PC-9 (cell line): ENCODE measurements at regions not wholly inside any gene's neighbourhood (a gene's known extent, or its start where the extent isn't known, plus 50 kb on each side); places are given as distances from the start of the nearest gene placed in this dataset.

Source experiments
- BruUV-seq: library from RNA; stranded (reverse); fragments of 400-500 nt; replicated peaks from 2 replicates; lab custom pipeline; 2021; lab: Mats Ljungman, UMichigan
- CTCF ChIA-PET: fragments of 300-600 bp; sonication (Branson Sonifier 250); formaldehyde crosslinking; loops from one replicate; lab custom pipeline; 2022; ENCODE audit warnings: antibody characterized with exemption; lab: Charles Lee
- POLR2A ChIA-PET: fragments of 300-600 bp; sonication (Branson Sonifier 250); formaldehyde crosslinking; loops from one replicate; lab custom pipeline; 2022; ENCODE audit warnings: antibody characterized with exemption; ENCODE audit not compliant: unreplicated experiment; lab: Charles Lee
- DNase-seq, 2 experiments: peaks; one replicate each; pipeline versions ENCODE4 v3.0.0 to v3.0.0-alpha.2; 2015 to 2022; ENCODE audit warnings: mixed read lengths in 1 of 2
- H2AFZ ChIP-seq: fragments of 200-600 bp; sonication (generic); 2 replicates; pipeline ENCODE4 v1.8.1; 2017; ENCODE audit warnings: antibody characterized with exemption
- H3F3A ChIP-seq: fragments of 200-600 bp; sonication (generic); 2 replicates; pipeline ENCODE4 v1.8.1; 2017; ENCODE audit warnings: antibody characterized with exemption, mild to moderate bottlenecking, low read depth; ENCODE audit not compliant: insufficient read depth
- H3K27ac ChIP-seq: fragments of 200-600 bp; sonication (generic); 2 replicates; pipeline ENCODE4 v1.6.1; 2016; ENCODE audit warnings: mixed run types
- H3K27me3 ChIP-seq: fragments of 200-600 bp; sonication (generic); 2 replicates; pipeline ENCODE4 v1.6.1; 2016; ENCODE audit warnings: low read depth, mixed run types; ENCODE audit not compliant: insufficient read depth
- H3K36me3 ChIP-seq: fragments of 200-600 bp; sonication (generic); 2 replicates; pipeline ENCODE4 v1.6.1; 2016; ENCODE audit warnings: low read depth, mixed run types
- H3K4me1 ChIP-seq: fragments of 200-600 bp; sonication (generic); replicated peaks from 2 replicates; pipeline ENCODE4 v1.6.1; 2016; ENCODE audit warnings: mixed run types; ENCODE audit not compliant: insufficient read depth
- H3K4me2 ChIP-seq: fragments of 200-600 bp; sonication (generic); 2 replicates; pipeline ENCODE4 v1.6.1; 2017; ENCODE audit warnings: mixed run types
- H3K4me3 ChIP-seq: fragments of 200-600 bp; sonication (generic); 2 replicates; pipeline ENCODE4 v1.6.1; 2016; ENCODE audit warnings: mixed run types
- H3K79me2 ChIP-seq: fragments of 200-600 bp; sonication (generic); 2 replicates; pipeline ENCODE4 v1.6.1; 2017; ENCODE audit warnings: low read depth, mixed run types
- H3K9me2 ChIP-seq: fragments of 200-600 bp; sonication (generic); 2 replicates; pipeline ENCODE4 v1.8.1; 2017; ENCODE audit warnings: mild to moderate bottlenecking; ENCODE audit not compliant: insufficient read depth
- H3K9me3 ChIP-seq: fragments of 200-600 bp; sonication (generic); 2 replicates; pipeline ENCODE4 v1.8.1; 2016; ENCODE audit warnings: low read depth; ENCODE audit not compliant: insufficient read depth
- H4K20me1 ChIP-seq: fragments of 200-600 bp; sonication (generic); 2 replicates; pipeline ENCODE4 v1.8.1; 2017; ENCODE audit not compliant: insufficient read depth
- EZH2 ChIP-seq: fragments of 200-600 bp; sonication (generic); IDR thresholded peaks from 2 replicates; pipeline ENCODE4 v1.8.0; 2017; ENCODE audit warnings: antibody characterized with exemption, low read depth
- intact Hi-C: fragments of 100-400 bp; cut with micrococcal nuclease; formaldehyde crosslinking; loops from one replicate; pipeline ENCODE4 v1.10.0; 2022; ENCODE audit not compliant: unreplicated experiment
- TF ChIP-seq, protein P1 (sequence below): fragments of 200-600 bp; sonication (generic); conservative IDR thresholded peaks from 2 replicates; pipeline ENCODE4 v1.6.1; 2017; ENCODE audit warnings: mixed run types, antibody characterized with exemption, mild to moderate bottlenecking, moderate library complexity

- no peaks in the 10 kb centered on the region for H3K27me3 ChIP-seq
- no peak overlapping the region for H3K4me2 ChIP-seq
- no peaks in the 10 kb centered on the region for H3K79me2 ChIP-seq
- no peaks in the 10 kb centered on the region for H3F3A ChIP-seq
- no peaks in the 10 kb centered on the region for H3K9me3 ChIP-seq
- H3K4me3 ChIP-seq: no peak overlapping the region
- no TSS peak for BruUV-seq
- no peak overlapping the region for H2AFZ ChIP-seq
- intact Hi-C loops: no loop called here
- H3K9me2 ChIP-seq: no peaks in the 10 kb centered on the region
- no peaks in the 10 kb centered on the region for H3K4me1 ChIP-seq
- ChIA-PET CTCF (no interaction called here), POLR2A (no interaction called here)
- H4K20me1 ChIP-seq: no peaks in the 10 kb centered on the region
- H3K36me3 ChIP-seq: no peaks in the 10 kb centered on the region
- H3K27ac ChIP-seq: no peak overlapping the region
- TF ChIP-seq EZH2: no peak
- TF ChIP-seq, protein P1, sequence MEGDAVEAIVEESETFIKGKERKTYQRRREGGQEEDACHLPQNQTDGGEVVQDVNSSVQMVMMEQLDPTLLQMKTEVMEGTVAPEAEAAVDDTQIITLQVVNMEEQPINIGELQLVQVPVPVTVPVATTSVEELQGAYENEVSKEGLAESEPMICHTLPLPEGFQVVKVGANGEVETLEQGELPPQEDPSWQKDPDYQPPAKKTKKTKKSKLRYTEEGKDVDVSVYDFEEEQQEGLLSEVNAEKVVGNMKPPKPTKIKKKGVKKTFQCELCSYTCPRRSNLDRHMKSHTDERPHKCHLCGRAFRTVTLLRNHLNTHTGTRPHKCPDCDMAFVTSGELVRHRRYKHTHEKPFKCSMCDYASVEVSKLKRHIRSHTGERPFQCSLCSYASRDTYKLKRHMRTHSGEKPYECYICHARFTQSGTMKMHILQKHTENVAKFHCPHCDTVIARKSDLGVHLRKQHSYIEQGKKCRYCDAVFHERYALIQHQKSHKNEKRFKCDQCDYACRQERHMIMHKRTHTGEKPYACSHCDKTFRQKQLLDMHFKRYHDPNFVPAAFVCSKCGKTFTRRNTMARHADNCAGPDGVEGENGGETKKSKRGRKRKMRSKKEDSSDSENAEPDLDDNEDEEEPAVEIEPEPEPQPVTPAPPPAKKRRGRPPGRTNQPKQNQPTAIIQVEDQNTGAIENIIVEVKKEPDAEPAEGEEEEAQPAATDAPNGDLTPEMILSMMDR: no peak
- no peak for DNase-seq
These were observed 378.8 kb upstream of the TUSC1 start for GRCh38 chr9:26057050-26057449.

GRCh38 chr9:26054600-26055520, 376.6 kb upstream of the TUSC1 start:
- BruUV-seq: no TSS peak
- no peak overlapping the region for H3K4me2 ChIP-seq
- H3K27me3 ChIP-seq: no peaks in the 10 kb centered on the region
- ChIA-PET CTCF (no interaction called here), POLR2A (no interaction called here)
- H3K27ac ChIP-seq: no peak overlapping the region
- H3K9me3 ChIP-seq: no peaks in the 10 kb centered on the region
- intact Hi-C loops: no loop called here
- H3K79me2 ChIP-seq: no peaks in the 10 kb centered on the region
- no peak for DNase-seq
- no peaks in the 10 kb centered on the region for H3K4me1 ChIP-seq
- no peaks in the 10 kb centered on the region for H4K20me1 ChIP-seq
- no peaks in the 10 kb centered on the region for H3K36me3 ChIP-seq
- TF ChIP-seq EZH2: no peak
- TF ChIP-seq, protein P1: no peak
- no peak overlapping the region for H2AFZ ChIP-seq
- no peak overlapping the region for H3K4me3 ChIP-seq
- H3K9me2 ChIP-seq: no peaks in the 10 kb centered on the region
- H3F3A ChIP-seq: no peaks in the 10 kb centered on the region

DNA sequence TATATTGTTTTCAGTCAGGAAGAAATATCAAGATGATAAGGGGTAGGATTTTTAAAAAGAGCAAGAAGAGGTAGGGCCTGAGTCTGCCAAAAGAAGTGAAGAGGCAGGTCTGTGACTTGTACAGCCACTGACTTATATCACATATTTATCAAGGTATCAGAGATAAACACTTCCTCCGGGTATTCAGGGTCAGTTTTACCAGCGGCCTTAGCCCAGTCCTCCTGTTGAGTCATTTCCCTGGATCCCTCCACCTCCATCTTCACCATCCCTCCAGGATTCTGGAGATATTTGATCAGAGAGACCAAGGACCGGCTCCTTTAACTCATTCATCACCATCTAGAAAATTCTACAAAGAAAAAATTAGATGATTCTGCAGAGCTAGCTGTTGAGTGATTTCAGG, 375.7 kb upstream of the TUSC1 start:
- H3K4me2 ChIP-seq: no peak overlapping the region
- ChIA-PET POLR2A (no interaction called here), CTCF (no interaction called here)
- H3K4me3 ChIP-seq: no peak overlapping the region
- H3K79me2 ChIP-seq: no peaks in the 10 kb centered on the region
- H3K4me1 ChIP-seq: no peaks in the 10 kb centered on the region
- H3K27me3 ChIP-seq: no peaks in the 10 kb centered on the region
- intact Hi-C loops: no loop called here
- H3K9me3 ChIP-seq: no peaks in the 10 kb centered on the region
- no peaks in the 10 kb centered on the region for H3K9me2 ChIP-seq
- H2AFZ ChIP-seq: no peak overlapping the region
- H3K27ac ChIP-seq: no peak overlapping the region
- H3F3A ChIP-seq: no peaks in the 10 kb centered on the region
- H3K36me3 ChIP-seq: no peaks in the 10 kb centered on the region
- no TSS peak for BruUV-seq
- TF ChIP-seq, protein P1: no peak
- TF ChIP-seq EZH2: no peak
- DNase-seq: no peak
- no peaks in the 10 kb centered on the region for H4K20me1 ChIP-seq
